Right ventricle myocardium superior (tissue), 1 donor: ENCODE measurements at regions not wholly inside any gene's neighbourhood (a gene's known extent, or its start where the extent isn't known, plus 50 kb on each side); places are given as distances from the start of the nearest gene placed in this dataset.

Experiments used
- ATAC-seq: fragments of 200-7000 bp; cut with Tn5 transposase; one replicate; pipeline ENCODE4 v1.9.1; 2020; ENCODE audit warnings: mild to moderate bottlenecking; ENCODE audit not compliant: poor library complexity
- DNase-seq: peaks from one replicate; pipeline ENCODE4 v3.0.0-alpha.2; 2020
- intact Hi-C: fragments of 100-400 bp; cut with DNase I; formaldehyde crosslinking; loops from one replicate; pipeline ENCODE4 v1.11.2; 2022
- donor health status: DM: no; HTN: yes; CAD: no; lungs with severe emphysema.

DNA sequence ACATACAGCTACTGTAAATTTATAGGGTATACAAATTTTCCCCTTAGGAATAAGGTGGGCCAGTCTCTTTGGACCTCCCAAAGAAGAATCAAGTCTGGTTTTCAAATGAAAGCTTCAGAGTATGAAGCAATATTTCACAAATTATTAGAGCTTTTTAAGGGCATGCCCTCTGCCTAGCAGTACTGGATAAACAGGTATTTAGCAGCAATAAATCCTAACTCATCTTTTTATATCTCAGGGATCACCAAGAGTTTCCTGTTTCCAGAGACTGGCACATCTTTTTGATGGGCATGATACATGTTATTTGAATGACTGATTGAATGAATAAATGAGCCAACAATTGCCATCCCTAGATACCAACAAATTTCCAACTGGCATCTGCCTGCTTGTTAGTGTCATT lies 190.4 kb downstream of the NRIP1 start:
- ATAC-seq: no peak

DNA sequence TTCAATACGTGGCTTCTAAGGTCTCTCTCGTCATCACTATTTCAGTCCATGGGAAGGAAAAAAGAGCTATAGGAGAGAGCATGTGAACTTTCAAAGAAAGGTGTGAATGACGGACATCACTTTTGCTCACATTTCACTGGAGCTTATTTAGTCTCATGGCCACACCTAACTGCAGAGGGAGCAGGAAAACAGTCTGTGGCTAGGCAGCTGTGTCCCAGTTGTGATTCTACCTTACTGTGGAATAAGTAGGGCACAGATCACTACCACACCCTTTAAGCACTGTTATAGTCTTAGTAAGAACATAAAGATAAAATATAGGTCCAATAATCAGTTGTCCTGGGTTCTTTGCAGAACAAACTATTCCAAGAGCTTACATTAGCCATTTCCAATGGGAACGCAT lies 192.9 kb downstream of the NRIP1 start:
- intact Hi-C loops: no loop called here

More for the DNA sequence above, 190.4 kb downstream of the NRIP1 start:
- no peak for DNase-seq
- intact Hi-C loops: no loop called here

DNA sequence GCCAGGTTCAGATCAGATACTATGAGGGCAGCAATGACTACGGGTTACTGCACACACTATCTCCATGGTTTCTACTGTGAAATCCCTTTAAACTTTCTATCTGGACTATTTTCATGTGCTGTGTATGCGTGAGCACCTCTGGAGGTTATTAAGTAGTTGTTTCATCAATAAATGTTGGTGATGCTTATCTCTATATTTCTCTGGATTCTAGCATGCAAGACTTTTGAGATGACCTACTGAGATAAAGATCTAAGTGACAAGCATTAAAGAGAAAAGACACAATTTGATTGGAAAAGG lies 194.0 kb downstream of the NRIP1 start:
- no peak for ATAC-seq
- DNase-seq: no peak
- intact Hi-C loops: no loop called here

More for the DNA sequence above, 192.9 kb downstream of the NRIP1 start:
- no peak for DNase-seq
- ATAC-seq: no peak

DNA sequence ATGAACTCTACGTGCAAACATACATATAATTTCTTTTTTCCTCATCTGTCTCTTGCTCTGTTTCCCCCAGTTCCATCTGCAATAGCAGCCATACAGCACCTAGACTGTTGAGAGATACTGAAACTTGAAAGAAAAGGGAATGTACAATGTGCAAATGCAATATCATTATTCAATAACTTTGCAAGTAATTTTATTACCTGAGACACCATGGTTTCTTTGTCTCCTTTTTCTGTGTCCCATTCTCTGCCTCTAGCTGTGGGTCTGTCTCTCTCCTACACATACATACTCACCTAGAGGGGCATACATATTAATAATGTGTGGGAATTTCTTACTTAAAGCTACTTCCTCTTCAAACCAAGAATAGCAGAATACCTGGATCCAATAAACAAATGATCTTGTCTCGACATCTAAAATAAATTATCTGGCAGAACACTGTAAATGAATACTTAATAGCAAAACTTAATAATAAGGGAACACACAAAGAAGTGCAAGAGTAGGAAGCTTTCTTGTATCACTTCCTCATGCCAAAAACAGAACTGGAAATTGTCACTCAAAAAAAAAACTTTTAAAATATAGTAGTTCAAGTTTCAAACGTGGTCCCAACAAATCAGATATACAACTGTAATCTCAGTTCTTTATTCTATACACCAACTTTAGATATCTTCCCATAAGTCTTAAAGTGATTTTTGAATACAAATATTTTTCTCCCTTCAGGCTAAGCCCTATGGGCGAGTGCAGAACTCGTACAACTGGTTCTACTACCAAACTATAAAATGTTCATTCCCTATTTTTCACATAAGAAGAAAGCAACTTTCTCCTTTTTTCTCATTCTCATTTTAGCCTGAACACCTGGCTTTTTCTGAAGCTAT lies 194.6 kb downstream of the NRIP1 start:
- DNase-seq (no peak), ATAC-seq (no peak)
- intact Hi-C loops: no loop called here

DNA sequence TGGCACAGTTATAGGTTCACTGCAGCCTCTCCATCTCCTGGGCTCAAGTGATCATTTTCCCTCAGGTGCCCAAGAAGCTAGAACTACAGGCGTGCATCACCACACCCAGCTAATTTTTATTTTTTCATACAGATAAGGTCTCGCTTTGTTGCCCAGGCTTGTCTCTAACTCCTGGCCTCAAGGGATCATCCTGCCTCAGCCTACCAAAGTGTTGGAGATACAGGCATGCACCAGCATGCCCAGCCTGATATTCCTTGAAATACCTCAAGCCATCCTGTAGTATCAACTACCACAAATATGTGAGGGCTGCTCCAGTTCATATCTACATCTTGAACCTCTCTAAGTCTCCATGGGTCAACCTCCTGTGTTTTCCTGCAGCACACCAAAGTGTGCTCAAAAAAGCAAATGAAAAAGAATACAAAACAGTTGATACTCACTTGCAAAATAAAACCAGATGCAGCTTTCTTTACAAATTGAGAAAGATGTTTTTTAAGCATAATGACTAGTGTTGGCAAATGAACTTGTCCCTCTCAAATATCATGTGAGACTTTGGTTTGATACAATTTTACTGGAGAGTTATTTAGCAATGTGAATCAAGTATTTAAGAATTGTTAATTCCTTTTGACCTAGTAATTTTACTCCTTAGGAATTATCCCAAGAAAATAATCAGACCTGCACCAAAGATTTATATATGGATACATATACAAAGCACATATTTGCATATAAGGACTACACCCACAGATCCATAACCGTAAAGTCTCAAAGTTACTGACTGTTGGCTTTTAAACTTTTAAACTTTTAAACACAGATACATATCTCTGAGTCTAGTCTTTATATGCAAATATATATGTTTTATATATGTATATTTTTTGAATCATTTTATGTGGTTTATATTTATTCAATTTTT lies 197.7 kb downstream of the NRIP1 start:
- no peak for ATAC-seq
- intact Hi-C loops: no loop called here
- DNase-seq: no peak

DNA sequence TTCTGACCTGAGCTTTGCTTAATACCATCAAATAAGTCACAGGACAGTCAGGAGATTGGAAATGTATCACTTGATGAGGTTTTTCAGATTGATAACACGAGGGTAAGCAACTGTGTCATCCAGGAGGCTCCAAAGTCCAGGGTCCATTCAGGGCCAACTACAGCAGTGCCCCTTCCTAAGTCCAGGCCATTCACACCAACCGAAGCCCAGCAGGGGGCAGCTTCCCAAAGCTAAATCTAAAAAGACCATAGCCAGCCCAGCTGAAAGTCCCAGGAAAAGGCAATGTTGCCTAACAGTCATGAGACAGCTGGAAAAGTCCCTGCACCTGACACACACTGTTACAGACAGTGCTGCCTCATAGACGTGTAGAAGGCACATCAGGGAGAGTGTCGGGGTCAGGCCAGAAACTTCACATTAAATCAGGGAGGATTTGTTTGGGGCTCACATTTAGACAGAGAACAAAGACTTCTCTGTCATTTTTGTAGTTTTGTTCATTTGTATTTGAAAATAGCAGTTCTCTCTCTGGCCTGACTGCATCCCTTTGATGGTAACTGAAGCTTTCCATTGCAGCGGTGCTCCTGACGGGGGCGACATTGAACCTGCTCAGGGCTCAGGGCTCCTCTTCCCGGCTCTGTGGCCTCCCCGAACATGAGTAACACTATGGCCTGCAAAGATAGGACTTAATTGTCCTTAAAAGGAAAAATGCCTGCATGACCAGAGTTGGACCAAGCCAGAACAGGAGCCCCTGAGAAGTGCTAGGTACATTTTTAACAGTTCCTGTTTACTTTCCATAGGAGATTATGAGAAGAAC lies 200.4 kb downstream of the NRIP1 start:
- DNase-seq (peak; percentile 79), ATAC-seq (peak; percentile 94)
- intact Hi-C loops: loop anchor here (2.0 kb wide), 1 partner anchor 618 kb away; no protein-coding TSS in a partner anchor

DNA sequence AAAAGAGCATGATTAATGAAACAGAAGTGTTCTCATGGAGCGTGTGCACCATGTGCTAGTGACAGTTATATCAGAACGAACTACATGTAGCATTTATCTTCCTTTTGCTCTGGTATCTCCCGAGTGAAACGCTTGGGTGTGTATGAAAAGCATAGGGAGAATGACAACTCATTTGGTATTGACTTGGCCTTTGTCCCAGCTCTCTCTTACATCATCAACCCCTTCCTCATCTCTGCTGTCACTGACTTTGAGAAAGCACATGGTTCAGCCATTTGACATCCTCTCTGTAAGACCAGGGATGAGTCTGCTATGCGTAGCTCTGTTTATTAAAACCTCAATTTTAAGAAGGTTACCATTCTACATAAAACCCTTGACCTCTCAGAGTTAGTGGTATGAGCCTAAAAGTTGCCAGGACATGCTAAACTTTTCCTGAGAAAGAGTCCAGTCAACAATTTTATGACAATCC lies 201.0 kb downstream of the NRIP1 start:
- ATAC-seq: no peak
- intact Hi-C loops: loop anchor here (2.0 kb wide), 1 partner anchor 619 kb away; no protein-coding TSS in a partner anchor

DNA sequence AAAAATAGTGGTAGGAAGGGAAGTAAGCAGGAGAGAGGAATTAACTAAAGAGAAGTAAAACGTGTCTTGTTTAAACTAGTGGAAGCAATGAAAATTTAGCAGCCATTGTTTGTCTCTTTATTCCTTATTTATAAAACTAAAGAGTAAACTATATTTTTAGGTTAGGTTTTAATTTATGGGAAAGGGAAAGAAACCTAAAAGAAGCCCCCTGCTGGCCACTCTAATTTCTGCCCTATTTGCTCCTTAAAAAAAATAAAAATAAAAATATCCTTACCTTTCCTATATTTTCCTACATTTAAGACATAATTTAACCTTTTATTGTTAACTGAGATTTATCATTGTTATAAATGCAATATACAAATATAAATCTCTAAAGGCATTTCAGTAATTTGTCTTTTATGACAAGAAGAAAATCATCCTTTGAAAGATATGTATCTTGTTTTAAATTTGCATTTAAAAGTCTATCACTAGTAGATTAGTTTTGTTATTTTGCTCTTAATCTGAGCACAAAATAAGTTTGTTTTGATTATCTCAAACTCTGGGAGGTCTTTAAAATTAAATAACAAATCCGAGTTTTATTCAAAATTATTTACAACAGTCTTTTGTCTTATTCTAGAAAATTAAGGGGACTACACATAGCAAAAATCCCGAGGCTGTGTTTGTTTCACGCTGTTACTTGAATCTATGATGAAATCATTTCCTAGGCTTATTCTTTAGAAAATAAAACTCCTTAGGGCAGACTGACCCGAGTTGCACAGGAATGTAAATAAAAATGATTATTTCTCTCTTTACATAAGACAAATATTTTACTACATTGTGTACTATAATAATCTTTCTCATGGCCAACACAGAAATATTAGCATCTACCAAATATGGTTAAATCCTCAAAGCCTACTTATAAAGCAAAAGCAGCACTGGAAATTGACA lies 201.7 kb downstream of the NRIP1 start:
- no peak for ATAC-seq
- no peak for DNase-seq
- intact Hi-C loops: no loop called here

More for the DNA sequence above, 201.0 kb downstream of the NRIP1 start:
- no peak for DNase-seq

DNA sequence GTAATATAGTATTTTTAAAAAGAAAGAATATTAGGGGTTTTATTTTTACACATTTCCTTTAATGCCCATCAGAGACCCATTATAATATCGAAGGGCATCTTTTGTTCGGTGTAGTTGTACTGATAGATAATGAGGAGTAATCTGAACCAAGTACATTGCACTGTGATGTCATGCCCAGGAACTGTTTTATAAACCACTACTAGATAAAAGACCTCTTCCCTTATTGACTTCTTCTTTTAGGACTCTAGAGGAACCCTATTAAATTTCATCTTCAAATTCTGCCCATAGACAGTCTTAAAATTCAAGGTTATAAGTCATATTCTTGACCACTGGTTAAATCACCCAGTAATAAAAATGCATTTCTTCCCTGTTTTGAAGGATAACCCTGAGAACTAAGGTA lies 206.5 kb downstream of the NRIP1 start:
- ATAC-seq (no peak), DNase-seq (no peak)
- intact Hi-C loops: loop anchor here (10.0 kb wide), 1 partner anchor 604 kb away; no protein-coding TSS in a partner anchor

DNA sequence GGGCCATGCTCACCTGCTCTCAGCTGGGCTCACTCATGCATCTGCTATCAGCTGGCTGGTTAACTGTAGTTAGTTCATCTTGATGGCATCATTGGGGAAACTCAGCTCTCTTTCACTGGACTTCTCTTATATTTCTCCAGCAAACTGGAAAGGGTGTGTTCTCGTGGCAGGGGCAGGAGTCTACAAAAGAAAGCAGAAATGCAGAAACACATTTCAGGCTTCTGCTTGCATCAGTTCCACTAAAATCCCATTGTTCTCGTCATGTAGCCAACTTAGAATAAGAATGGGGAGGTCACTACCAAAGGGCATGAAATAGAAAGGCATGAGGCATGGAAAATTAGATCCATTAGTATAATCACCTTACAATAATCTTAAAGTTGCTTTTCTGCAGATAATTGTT lies 207.3 kb downstream of the NRIP1 start:
- ATAC-seq (no peak), DNase-seq (no peak)
- intact Hi-C loops: loop anchor here (10.0 kb wide), 1 partner anchor 603 kb away; no protein-coding TSS in a partner anchor

DNA sequence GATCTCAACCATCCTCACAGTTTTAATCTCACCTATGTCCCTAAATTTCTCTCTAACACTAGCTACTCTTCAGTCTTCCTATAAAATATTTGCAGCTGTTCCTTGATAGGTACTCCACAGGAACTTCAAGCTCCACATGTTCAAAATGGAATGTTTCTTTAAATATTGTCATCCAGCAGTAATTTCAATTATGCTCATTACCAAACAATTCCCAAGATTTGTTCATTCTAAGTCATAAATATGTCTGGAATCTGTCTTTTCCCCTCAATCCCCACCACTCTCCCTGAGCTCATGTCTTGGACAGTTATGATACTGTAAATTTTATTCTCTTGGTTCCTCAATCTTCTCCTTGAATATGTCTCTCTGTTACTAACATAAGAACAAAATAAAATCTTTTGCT lies 214.4 kb downstream of the NRIP1 start:
- DNase-seq (no peak), ATAC-seq (no peak)
- intact Hi-C loops: loop anchor here (10.0 kb wide), 1 partner anchor 596 kb away; no protein-coding TSS in a partner anchor

DNA sequence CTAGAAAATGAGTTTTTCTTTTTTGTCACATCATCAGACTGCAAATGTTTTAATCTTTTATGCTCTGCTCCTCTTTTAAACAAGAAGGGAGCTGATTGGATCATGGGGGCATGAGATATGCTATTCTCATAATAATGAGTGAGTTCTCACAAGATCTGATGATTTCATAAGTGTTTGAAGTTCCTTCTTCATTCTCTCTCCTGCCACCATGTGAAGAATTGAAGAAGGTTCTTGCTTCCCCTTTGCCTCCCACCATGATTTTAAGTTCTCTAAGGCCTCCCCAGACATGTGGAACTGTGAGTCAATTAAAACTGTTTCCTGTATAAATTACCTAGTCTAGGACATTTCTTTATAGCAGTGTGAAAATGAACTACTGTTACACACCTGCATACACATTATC lies 218.2 kb downstream of the NRIP1 start:
- intact Hi-C loops: no loop called here
- ATAC-seq: no peak

DNA sequence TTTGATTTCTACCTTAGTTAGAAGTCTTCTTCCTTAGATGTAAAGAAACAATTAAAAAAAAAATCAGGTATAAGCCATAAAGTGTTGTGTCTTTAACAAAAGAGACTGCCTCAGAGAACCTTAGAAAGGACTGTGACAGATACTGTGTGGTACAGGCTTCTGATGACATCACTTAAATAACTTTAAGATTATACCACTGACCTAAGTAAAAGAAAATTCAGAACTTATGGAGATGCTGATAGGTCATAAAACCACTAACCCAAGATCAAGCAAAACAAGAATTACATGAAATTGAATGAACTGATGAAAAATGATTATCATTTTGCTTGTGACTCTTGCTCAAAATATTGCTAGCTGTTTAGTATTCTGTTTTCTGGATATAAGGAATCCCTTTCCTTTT lies 220.8 kb downstream of the NRIP1 start:
- intact Hi-C loops: no loop called here
- DNase-seq: no peak
- no peak for ATAC-seq

More for the DNA sequence above, 218.2 kb downstream of the NRIP1 start:
- no peak for DNase-seq

DNA sequence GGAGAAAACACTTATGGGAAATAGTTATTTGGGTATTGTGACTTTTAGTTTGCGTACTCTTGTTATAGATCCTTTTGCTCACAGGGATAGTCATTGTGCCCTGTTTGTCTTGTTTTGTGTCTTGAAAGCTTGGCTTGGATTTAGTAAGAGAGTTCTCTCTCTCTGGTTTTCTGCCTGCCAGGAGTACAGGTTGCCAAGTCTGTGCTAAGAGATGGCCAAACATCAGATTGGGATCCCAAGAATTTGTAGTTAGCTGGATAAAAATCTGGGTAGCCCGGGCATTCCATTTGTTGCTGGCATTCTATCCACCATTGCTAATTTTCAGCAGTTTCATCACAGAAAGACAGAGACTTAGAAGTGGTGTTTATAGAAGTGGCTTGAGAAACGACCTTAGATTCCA lies 222.2 kb downstream of the NRIP1 start:
- intact Hi-C loops: no loop called here
- ATAC-seq: no peak

DNA sequence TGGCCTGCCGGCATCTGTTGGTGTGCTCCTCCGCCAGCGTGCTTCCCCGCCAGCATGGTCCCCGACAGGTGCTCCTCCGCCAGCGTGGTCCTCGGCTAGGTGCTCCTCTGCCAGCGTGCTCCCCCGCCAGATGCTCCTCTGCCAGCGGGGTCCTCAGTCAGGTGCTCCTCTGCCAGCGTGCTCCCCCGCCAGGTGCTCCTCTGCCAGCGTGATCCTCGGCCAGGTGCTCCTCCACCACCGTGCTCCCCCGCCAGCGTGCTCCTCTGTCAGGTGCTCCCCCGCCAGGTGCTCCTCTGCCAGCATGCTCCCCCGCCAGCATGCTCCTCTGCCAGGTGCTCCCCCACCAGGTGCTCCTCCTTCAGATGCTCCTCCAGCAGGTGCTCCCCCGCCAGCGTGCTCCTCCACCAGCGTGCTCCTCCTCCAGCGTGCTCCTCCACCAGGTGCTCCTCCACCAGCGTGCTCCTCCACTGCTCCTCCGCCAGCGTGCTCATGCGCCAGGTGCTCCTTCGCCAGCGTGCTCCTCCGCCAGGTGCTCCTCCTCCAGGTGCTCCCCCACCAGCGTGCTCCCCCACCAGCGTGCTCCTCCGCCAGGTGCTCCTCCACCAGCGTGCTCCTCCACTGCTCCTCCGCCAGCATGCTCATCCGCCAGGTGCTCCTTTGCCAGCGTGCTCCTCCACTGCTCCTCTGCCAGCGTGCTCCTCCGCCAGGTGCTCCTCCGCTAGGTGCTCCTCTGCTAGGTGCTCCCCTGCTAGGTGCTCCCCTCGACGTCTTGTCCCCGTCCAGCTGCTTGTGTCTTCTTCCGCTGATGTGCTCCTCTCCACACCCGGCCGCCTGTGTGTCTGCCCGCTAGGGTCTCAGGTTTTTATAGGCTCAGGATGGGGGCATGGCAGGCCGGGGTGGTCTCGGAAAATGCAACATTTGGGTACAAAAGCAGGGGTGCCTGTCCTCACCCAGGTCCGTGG lies 223.0 kb downstream of the NRIP1 start:
- intact Hi-C loops: no loop called here
- DNase-seq (no peak), ATAC-seq (no peak)

More for the DNA sequence above, 222.2 kb downstream of the NRIP1 start:
- no peak for DNase-seq

DNA sequence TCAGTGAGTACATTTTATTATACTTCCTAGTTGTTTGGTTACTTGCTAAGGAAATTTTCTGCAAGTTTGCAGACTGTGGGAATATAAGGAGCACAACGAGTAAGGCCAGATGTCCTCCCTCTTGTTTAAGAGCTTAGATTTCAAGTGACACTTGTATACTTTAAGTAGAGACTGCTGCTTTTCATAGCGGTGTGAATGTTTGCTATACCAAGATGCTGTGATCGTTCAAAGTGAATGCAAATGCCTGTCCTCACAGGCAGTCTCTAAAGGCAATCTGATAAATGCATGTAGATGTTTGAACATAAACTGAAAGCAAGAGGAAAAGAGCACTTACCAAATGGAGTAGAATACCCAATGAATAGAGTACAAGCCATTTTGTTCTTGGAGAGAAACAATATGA lies 226.4 kb downstream of the NRIP1 start:
- no peak for DNase-seq
- no peak for ATAC-seq
- intact Hi-C loops: no loop called here

DNA sequence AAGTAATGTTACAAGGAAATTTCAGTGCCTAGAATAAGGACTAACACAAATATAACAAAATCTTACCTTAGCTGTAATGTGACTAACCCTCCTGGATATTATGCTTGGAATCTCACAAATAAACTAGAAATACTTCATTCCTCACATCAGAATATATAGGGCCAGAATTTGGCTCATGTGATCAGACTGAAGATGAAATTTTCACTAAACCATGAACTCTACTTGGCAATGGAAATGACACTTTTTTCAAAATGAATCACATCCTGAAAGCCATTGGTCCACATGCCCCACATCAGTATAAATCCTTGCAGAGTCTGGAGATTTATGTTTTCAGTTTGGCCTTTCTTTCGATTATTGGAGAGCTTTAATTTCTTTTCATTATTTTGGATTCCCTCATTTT lies 227.8 kb downstream of the NRIP1 start:
- ATAC-seq (no peak), DNase-seq (no peak)
- intact Hi-C loops: no loop called here
